Smooth muscle cell (in vitro differentiated cells): ENCODE measurements at regions not wholly inside any gene's neighbourhood (a gene's known extent, or its start where the extent isn't known, plus 50 kb on each side); places are given as distances from the start of the nearest gene placed in this dataset.

Experiments
- DNase-seq: peaks from one replicate; lab custom pipeline; 2025; ENCODE audit not compliant: unreplicated experiment; lab: John Stamatoyannopoulos, UW
- H2AFZ ChIP-seq: fragments of 200-600 bp; sonication (generic); 2 replicates; pipeline ENCODE4 v1.6.0; 2016; ENCODE audit warnings: antibody characterized with exemption, low read depth, mild to moderate bottlenecking
- H3F3A ChIP-seq: fragments of 200-600 bp; sonication (generic); 2 replicates; pipeline ENCODE4 v1.6.0; 2017; ENCODE audit warnings: antibody characterized with exemption, low read depth
- H3K27ac ChIP-seq: fragments of 200-600 bp; sonication (generic); 2 replicates; pipeline ENCODE4 v1.5.1; 2016; ENCODE audit warnings: low read depth, mild to moderate bottlenecking
- H3K27me3 ChIP-seq: fragments of 200-600 bp; sonication (generic); 2 replicates; pipeline ENCODE4 v1.6.1; 2016; ENCODE audit warnings: low read depth, mild to moderate bottlenecking
- H3K36me3 ChIP-seq: fragments of 200-600 bp; sonication (generic); 2 replicates; pipeline ENCODE4 v1.5.1; 2016; ENCODE audit warnings: low read depth
- H3K4me1 ChIP-seq: fragments of 200-600 bp; sonication (generic); 2 replicates; pipeline ENCODE4 v1.5.1; 2016; ENCODE audit warnings: low read depth
- H3K4me2 ChIP-seq: fragments of 200-600 bp; sonication (generic); 2 replicates; pipeline ENCODE4 v1.6.0; 2016; ENCODE audit warnings: mild to moderate bottlenecking
- H3K4me3 ChIP-seq: fragments of 200-600 bp; sonication (generic); 2 replicates; pipeline ENCODE4 v1.5.1; 2016; ENCODE audit warnings: mild to moderate bottlenecking
- H3K79me2 ChIP-seq: fragments of 200-600 bp; sonication (generic); 2 replicates; pipeline ENCODE4 v1.6.0; 2016; ENCODE audit warnings: low read depth, mild to moderate bottlenecking
- H3K9ac ChIP-seq: fragments of 200-600 bp; sonication (generic); 2 replicates; pipeline ENCODE4 v1.6.0; 2016; ENCODE audit warnings: low read depth
- H3K9me3 ChIP-seq: fragments of 200-600 bp; sonication (generic); replicated peaks from 2 replicates; pipeline ENCODE4 v1.5.1; 2016; ENCODE audit warnings: low read depth
- H4K20me1 ChIP-seq: fragments of 200-600 bp; sonication (generic); 2 replicates; pipeline ENCODE4 v1.6.0; 2016; ENCODE audit warnings: low read depth
- CTCF ChIP-seq: fragments of 200-600 bp; sonication (generic); IDR thresholded peaks from 2 replicates; pipeline ENCODE4 v1.5.1; 2017; ENCODE audit warnings: borderline replicate concordance, mild to moderate bottlenecking, antibody characterized with exemption; ENCODE audit not compliant: insufficient read depth, poor library complexity, severe bottlenecking
- WGBS: methylation state at CpG from one replicate; pipeline ENCODE4 v1.1.7; 2016; ENCODE audit warnings: low lambda C conversion rate; 5-methylcytosine and 5-hydroxymethylcytosine counted together

GRCh38 chr2:238568455-238569440 is 142.0 kb downstream of the ASB1 start:
- no peak overlapping the region for H3K27ac ChIP-seq
- no peaks in the 10 kb centered on the region for H3K4me1 ChIP-seq
- H3K4me3 ChIP-seq = no peak overlapping the region
- TF ChIP-seq CTCF = no peak
- H3K27me3 ChIP-seq = peaks cover 5% of the 10 kb centered on the region
- no peak overlapping the region for H2AFZ ChIP-seq
- no peak overlapping the region for H3K4me2 ChIP-seq
- no peaks in the 10 kb centered on the region for H3K9me3 ChIP-seq
- 91% methylated on average over 22 of the region's 27 CpGs for WGBS
- no peak for DNase-seq
- H3K9ac ChIP-seq = no peak overlapping the region
- H3K79me2 ChIP-seq = no peaks in the 10 kb centered on the region
- no peaks in the 10 kb centered on the region for H4K20me1 ChIP-seq
- H3K36me3 ChIP-seq = no peaks in the 10 kb centered on the region
- no peaks in the 10 kb centered on the region for H3F3A ChIP-seq

GRCh38 chr2:238569507-238570195 is 142.9 kb downstream of the ASB1 start:
- Histone ChIP-seq H3K79me2 (no peaks in the 10 kb centered on the region), H3K27ac (no peak overlapping the region), H3K27me3 (no peaks in the 10 kb centered on the region), H3K36me3 (no peaks in the 10 kb centered on the region), H3F3A (no peaks in the 10 kb centered on the region), H3K9ac (no peak overlapping the region), H2AFZ (no peak overlapping the region), H3K9me3 (no peaks in the 10 kb centered on the region), H4K20me1 (no peaks in the 10 kb centered on the region), H3K4me2 (no peak overlapping the region), H3K4me1 (no peaks in the 10 kb centered on the region), H3K4me3 (no peak overlapping the region)
- no peak for TF ChIP-seq CTCF
- 80% methylated on average over 25 of the region's 25 CpGs for WGBS
- no peak for DNase-seq

- Histone ChIP-seq H3K36me3 (no peaks in the 10 kb centered on the region), H3K4me3 (no peak overlapping the region), H3K9me3 (no peaks in the 10 kb centered on the region), H3K4me1 (no peaks in the 10 kb centered on the region), H3K9ac (no peak overlapping the region), H4K20me1 (no peaks in the 10 kb centered on the region), H3K27ac (no peak overlapping the region), H3K4me2 (no peak overlapping the region), H3K27me3 (peaks cover 5% of the 10 kb centered on the region), H2AFZ (no peak overlapping the region), H3F3A (no peaks in the 10 kb centered on the region), H3K79me2 (no peaks in the 10 kb centered on the region)
- 92% methylated on average over 10 of the region's 10 CpGs for WGBS
- DNase-seq = no peak
- no peak for TF ChIP-seq CTCF
These were observed 143.7 kb downstream of the ASB1 start for GRCh38 chr2:238570391-238570790.
